Fibroblast of pulmonary artery (primary cell): ENCODE measurements at regions not wholly inside any gene's neighbourhood (a gene's known extent, or its start where the extent isn't known, plus 50 kb on each side); places are given as distances from the start of the nearest gene placed in this dataset.

ENCODE experiments used
- DNase-seq: peaks from one replicate; pipeline ENCODE4 v3.0.0-alpha.2; 2010; ENCODE audit warnings: low read depth
- H3K4me3 ChIP-seq: replicated peaks from 2 replicates; pipeline ENCODE4 v1.5.1; 2011; ENCODE audit warnings: low read depth, mild to moderate bottlenecking, control low read depth, low read length, moderate library complexity
- TF ChIP-seq, protein P1 (sequence below): IDR thresholded peaks from 2 replicates; pipeline ENCODE4 v1.5.1; 2011; ENCODE audit warnings: mild to moderate bottlenecking, control low read depth, low read length, inconsistent platforms; ENCODE audit errors: missing control alignments

DNA sequence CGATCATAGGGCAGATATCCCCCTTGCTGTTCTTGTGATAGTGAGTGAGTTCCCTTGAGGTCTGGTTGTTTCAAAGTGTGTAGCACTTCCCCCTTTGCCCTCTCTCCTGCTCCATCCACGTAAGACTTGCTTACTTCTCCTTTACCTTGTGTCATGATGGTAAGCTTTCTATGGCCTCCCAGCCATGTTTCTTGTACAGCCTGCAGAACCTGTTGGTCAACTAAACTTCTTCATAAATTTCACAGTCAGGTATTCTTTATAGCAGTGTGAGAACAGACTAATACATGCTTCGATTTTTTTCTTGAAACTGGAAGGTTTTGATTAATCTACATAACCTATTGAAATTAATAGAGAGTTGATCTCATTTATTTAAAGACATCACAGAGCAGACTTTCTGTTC, 302.5 kb upstream of the PBX1 start:
- TF ChIP-seq, protein P1, sequence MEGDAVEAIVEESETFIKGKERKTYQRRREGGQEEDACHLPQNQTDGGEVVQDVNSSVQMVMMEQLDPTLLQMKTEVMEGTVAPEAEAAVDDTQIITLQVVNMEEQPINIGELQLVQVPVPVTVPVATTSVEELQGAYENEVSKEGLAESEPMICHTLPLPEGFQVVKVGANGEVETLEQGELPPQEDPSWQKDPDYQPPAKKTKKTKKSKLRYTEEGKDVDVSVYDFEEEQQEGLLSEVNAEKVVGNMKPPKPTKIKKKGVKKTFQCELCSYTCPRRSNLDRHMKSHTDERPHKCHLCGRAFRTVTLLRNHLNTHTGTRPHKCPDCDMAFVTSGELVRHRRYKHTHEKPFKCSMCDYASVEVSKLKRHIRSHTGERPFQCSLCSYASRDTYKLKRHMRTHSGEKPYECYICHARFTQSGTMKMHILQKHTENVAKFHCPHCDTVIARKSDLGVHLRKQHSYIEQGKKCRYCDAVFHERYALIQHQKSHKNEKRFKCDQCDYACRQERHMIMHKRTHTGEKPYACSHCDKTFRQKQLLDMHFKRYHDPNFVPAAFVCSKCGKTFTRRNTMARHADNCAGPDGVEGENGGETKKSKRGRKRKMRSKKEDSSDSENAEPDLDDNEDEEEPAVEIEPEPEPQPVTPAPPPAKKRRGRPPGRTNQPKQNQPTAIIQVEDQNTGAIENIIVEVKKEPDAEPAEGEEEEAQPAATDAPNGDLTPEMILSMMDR: no peak
- DNase-seq: no peak
- H3K4me3 ChIP-seq: no peak overlapping the region

DNA sequence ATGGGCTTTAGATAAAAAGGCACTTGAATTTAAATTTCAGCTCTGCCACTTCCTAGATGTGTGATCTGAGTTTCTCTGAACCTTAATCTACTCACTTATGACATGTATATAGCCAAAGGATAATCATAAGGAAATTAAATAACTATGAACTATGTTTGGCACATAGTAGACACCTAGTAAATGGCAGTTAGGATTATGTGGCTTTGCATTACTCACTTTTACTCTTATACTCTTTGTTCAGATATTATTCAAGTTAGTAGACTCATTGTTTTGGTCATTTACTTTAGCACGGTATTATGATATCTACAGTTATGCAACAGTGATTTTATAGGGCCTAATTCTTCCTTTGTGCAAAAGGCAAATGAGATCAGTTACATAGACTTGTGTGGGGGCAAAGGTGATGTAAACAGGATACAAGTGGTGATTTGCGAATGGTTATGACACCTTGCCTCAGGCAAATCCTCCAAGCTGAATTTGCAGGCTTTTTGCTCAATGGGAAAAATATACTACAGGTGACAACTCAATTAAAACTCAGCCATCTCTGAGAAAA, 297.2 kb upstream of the PBX1 start:
- TF ChIP-seq, protein P1: no peak
- no peak for DNase-seq
- H3K4me3 ChIP-seq: no peak overlapping the region

DNA sequence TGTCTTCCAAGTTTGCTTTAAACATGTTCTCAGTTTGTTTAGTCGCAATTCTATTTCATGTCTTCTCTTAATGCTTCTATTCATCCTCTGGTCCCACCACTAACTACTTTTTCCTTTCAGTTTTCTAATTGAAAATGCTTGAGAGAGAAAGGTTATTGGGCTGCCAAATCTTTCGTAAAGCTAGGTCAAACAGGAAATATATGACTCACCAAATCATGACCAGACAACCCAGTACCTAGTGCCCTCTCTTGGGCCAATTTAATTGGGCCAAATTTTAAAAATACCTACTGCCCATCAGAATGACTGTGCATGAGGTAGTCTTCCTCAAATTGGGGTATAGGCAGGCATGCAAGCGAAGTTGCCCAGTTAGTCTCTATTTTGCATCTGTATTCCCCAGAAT, 295.4 kb upstream of the PBX1 start:
- TF ChIP-seq, protein P1: no peak
- no peak for DNase-seq
- H3K4me3 ChIP-seq: no peak overlapping the region

DNA sequence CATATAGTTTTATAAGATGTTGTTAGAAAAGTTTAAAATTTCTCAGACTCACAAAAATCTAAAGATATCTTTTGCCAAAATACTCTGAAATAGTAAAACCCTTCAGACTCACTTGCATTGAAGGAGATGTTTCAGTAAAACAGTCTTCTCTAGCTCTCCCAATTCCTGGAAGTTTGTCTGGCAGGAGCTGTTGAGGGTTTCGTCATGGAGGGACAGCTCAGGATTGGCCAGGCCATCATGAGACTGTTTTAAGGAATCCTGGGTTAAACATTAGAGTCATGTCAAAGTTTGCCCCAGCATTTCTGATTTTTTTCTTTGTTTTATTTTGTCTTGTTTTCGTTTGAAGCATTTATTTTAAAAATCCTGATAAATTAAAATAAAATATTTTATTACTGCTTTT, 293.8 kb upstream of the PBX1 start:
- H3K4me3 ChIP-seq: no peak overlapping the region
- TF ChIP-seq, protein P1: no peak
- DNase-seq: no peak

DNA sequence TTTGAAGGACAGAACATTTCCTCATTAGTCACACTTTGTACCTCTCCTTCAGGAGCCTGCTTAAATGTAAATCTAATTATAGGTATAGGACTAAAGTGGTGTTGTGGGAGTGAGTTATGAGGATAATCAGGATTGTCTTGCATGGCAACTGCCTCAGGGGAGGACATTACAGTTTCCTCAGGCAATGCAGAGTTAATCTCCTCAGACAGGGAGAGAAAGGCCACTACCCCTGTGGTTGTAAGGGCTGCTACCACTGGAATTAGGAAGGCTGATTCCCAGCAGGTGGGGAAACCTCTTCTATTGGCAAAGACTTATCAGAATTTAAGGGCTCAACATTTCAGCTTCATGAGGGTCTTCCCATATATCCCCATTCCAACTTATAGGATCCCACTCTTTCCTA, 286.8 kb upstream of the PBX1 start:
- no peak for DNase-seq
- TF ChIP-seq, protein P1: no peak
- H3K4me3 ChIP-seq: no peak overlapping the region

DNA sequence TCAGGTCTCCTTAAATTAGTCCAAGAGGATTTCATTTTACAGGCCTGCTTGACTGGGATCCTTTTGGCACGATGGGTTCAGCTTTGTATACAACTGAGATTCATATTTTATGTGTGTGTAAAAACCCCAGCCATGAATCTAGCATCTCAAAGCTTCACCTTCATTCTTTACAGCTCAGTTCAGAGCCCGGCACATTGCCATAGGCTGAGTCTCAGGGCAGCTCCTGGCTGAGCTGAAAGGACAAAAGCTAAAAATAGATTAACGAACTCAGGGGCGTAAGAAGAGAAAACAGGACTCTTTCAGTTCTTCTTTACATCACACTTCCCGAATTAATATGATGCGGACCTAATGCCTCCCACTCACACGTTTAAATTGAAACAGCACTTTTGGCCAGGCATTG, 262.8 kb upstream of the PBX1 start:
- DNase-seq: no peak
- TF ChIP-seq, protein P1: no peak
- H3K4me3 ChIP-seq: no peak overlapping the region

DNA sequence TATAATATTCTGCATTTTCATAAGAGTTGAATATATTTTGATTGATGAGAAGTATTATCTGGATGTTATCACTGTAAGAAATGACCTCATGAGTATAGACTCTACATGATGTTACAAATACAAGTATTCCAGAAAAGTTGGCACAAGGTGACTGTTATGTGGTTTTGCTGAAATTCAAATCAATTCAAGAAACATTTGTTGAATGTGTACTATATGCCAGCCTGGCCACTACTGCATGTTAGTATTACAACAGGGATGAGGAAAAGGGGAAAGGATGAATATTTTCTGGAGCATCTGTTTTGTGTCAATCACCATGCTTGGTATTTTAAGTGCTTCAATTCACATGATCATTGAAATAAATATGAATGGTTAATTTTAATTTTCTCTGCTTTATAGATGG, 250.9 kb upstream of the PBX1 start:
- H3K4me3 ChIP-seq: no peak overlapping the region
- TF ChIP-seq, protein P1: no peak
- DNase-seq: no peak
